GM18502 (cell line): ENCODE measurements at regions not wholly inside any gene's neighbourhood (a gene's known extent, or its start where the extent isn't known, plus 50 kb on each side); places are given as distances from the start of the nearest gene placed in this dataset.
"Not testable (repeated sequence)": the region's sequence is repeated elsewhere in the genome, so short reads cannot be mapped to it uniquely, and the experiment has no call there.

Experiments used
- ATAC-seq: cut with Tn5 transposase; IDR thresholded peaks from one replicate; pipeline ENCODE4 v1.9.1; 2021; ENCODE audit warnings: mild to moderate bottlenecking; ENCODE audit not compliant: unreplicated experiment, poor library complexity

DNA sequence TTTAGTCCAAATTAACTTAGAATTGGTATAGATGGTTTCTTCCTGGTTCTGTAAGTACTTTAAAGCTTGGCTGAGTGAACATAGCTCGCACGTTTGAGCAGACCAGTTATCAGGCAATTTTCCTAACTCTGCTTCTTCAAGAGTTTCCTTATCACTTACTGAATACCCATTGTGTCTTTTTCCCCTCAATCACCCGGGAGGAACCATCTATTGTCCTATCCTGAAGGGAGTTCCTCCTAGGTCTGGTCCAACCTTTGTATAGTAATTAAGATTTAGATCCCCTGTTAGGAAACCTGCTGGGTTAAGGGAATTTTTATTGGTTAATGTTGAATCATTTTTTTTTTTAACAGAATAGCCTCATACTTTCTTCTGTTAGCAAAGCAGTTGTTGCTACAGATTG, 1215.0 kb upstream of the ATXN8OS start:
- ATAC-seq: not testable (repeated sequence)

DNA sequence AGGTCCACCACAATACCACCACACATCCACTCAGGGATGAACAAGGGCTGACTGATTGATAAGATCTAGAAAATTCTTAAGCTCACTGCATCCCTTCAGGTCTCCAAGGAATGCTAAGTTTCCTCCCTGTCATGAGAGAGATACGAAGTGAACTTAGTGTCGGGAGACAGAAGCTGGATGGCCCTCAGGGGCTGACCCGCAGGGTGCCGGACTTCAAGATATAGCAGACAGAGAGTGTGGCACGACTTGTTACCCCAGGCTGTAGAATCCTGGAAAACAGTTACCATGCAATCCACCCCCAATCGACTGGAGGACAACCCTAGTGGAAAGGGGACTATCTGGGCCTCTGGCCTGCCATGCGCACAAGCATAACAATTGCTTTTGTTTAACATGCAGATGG, 1217.5 kb upstream of the ATXN8OS start:
- ATAC-seq: not testable (repeated sequence)

DNA sequence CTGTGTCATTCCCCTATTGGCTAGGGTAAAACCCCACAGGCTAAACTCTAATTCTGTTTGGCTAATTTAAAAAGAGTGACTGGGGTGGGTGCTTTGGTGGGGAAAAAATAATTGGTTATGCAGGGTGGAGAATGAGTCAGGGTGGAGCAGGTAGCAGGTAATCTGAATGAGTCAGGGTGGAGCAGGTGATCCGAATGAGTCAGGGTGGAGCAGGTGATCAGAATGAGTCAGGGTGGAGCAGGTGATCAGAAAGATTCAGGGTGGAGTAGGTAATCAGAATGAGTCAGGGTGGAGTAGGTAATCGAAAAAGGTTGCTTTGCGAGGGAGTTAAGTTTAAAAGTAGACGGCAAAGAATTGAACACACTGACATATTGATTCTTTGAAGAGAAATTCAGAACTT, 1218.8 kb upstream of the ATXN8OS start:
- no peak for ATAC-seq

DNA sequence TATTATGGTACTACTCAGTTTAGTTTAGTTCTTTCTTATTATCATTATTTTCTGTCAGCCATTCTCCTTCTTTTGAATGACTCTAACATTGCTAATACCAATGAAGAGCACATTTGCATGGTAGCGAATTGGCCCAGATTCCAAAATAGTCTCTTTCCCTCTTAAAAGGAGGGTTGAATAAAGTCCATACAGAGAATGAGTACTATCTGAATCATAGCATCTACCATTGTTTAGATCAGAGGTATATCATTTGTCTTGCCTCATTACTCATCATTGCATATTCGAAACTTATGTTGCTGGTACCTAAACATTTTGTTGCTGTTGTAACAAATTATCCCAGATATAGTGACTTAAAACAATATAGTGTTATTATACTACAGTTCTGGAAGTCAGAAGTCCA, 1235.3 kb upstream of the ATXN8OS start:
- no peak for ATAC-seq

DNA sequence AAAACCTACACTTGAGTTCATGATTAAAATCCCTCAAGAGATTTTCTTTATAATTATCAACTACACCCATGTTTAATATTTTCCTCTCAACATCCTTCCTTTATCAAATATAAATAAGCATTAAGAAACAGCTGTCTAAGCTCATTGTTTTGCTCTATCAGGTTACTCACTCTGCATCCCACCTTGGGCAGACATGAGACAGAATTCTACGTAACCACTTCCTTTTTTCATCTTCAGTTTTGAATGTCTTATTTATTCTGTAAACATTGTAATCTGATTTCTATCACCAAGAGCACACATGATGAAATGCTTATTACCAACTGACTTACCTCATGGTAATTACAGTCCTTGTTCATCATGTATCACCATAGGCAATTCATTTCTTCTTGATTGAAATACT, 1256.6 kb upstream of the ATXN8OS start:
- no peak for ATAC-seq

DNA sequence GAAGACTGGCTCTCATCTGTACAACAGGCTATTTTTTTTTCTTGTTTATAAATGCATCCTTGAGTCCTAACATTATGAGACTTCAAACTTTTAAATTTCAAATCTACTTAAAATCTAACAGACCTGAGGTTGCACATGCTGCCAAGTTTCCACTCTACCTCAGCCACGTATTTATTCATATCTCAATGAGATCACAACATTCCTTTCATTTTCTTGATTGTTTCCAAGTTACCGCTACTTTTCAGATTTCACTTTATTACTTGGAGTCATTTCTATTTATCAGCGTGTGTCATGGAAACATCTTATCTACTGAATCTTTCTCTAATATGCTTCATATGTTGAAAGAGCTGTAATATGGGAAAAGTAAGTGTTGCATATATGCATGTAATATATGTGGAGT, 1257.5 kb upstream of the ATXN8OS start:
- no peak for ATAC-seq

DNA sequence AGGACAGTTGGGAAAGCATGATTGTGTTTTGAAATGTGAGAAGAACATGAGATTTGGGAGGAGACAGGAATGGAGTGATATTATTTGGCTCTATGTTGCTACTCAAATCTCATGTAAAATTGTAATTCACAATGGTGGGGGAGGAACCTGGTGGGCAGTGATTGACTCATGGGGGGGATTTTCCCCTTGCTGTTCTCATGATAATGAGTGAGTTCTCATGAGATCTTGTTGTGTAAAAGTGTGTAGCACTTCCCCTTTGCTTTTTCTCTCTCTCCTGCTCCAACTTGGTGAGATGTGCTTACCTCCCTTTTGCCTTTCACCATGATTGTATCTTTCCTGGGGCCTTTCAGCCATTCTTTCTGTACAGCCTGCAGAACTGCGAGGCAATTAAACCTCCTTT, 1261.0 kb upstream of the ATXN8OS start:
- no peak for ATAC-seq

DNA sequence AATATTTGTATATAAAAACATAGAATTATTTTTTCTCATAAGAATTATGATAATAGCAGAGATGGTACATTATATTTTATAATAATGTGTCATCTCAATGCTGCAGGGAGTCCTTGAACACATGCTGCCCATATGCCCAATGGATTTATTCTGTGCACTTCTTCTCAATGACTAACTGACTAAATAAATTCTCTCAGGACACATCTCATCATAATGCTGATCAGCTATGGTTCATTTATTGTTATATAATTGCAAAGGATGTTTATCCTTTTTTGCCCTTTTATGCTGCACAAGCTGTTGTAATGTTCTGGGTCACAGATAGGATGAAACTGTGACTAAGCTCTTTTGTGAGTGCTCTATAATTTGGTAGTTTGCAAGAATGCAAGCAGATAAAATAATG, 1273.3 kb upstream of the ATXN8OS start:
- ATAC-seq: no peak

DNA sequence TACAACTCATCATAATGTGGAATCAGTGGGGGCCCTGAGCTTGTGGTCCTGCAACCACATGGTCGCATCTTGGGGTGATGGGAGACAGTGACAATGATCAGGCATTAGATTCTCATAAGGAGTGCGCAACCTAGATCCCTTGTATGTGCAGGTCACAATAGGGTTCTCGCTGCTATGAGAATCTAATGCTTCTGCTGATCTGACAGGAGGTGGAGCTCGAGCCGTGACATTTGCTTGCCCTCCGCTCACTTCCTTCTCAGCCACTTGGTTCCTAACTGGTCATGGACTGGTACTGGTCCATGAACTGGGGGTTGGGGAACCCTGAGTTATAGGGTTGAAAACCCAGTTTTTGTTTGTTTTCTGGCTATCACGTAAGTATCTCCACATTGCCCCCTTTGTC, 1290.9 kb upstream of the ATXN8OS start:
- no peak for ATAC-seq

DNA sequence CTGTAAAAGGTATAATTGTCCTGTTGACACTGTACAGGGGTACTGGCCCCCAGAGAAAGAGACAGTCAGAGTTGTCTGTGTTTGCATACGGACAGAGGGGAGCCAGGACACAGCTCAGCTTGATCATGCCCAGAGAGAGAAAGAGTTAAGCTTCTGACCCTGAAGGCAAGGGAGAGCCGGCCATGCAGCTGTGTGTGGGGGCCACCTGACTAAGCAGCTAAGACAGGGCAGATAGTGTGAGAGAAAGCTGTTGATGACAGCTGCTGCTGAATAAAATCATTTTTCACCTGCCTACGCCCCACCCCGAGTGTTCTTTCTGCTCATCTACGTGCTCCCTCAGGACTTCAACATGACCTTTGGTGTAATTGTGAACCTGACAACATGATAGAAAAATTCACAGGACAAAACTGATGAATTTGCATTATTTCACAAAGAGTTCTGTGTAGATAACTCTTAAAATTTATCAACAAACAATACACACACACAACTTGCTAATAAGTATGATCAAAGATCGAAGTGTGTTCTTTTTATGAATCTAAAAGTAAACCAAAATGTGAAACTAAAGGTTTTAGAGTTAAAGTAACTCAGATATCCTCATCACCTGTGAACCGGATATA, 1294.3 kb upstream of the ATXN8OS start:
- ATAC-seq: no peak

DNA sequence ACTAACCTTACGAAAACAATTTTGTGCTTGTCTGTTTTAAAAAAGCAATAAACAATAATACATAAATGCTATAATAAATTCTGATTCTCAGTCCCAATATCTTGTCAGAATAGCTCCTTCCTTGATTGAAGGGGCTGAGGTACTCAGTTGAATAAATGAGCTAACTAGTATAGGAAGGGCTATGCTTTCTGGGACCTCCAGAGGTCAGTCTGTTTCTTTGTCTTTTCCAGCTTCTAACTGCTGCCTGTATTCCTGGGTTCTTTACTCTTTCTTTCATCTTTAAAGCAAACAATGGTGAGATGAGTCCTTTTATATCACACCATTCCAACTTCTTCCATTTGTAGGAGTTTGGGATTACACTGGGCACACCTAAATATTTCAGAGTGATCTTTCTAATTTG, 1297.0 kb upstream of the ATXN8OS start:
- no peak for ATAC-seq

DNA sequence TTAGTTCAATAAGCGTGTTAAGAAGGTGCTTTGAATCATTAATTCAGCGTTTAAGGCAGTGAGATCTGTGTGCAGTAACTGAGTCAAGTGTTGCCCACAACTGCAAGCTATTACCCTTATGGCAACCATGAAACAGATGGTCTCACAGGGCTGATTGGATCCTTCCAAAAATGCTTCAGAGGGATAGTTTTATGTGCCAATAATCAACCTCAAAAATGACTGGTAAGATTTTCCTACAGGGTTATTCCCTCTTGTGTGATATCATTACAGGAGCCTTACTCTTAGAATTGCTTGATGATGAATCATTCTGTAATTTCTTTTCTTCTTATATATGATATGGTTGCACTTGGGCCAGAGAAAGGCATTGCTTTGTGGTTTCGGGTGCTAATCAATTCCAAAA, 1299.2 kb upstream of the ATXN8OS start:
- no peak for ATAC-seq

DNA sequence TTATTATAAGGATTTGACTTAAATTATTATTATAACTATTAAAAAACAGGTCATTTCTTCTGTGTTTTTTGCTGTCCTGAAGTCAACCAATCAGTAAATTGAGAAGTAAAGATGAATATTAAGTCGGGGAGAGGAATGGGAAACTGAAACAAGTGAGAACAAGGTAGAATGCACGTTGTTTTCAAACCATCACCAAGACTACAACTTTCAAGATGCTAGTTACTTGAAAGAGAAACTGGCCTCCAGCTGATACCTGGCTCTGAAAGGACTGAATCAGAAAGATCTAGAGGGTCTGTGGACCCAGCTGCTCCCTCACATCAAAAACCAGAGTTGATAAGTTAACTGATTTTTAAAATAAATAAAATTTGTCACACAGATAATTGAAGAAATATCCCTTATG, 1301.5 kb upstream of the ATXN8OS start:
- ATAC-seq: no peak

DNA sequence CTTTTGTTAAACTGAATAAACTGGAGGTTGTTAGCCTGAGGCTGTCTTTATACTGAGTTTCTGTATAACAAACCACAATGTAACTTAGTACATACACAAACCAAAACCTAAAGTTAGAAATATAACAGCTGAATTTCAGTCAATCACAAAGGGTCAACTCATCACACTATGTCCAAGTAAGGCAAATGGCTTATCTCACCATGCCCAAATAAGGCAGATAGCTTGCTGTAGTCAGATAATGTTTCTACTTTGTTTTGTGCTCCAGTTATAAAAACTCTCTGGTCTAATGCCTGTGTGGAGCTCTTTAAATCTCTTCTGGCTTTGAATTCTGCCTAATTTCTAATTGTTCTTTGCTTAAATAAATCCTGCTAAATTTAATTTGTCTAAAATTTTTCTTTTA, 1323.4 kb upstream of the ATXN8OS start:
- ATAC-seq: no peak

DNA sequence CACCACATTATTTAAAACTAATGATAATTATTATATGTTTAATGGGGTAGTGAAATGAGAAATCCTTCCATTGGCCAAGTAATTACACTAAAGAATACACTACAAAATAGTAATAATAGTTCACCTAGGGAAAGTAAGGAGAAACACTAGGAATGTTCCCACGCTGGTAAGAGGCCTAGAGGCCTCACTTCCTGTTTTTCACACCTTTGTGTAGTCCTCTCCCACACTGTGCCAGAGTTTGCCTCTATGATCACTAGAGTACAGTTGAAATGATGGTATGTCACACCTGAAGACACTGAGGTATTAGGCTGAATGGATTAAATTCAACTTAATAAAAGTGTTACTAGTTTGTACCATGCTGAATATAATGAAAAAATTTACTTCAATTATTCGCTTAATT, 1348.0 kb upstream of the ATXN8OS start:
- ATAC-seq: no peak

DNA sequence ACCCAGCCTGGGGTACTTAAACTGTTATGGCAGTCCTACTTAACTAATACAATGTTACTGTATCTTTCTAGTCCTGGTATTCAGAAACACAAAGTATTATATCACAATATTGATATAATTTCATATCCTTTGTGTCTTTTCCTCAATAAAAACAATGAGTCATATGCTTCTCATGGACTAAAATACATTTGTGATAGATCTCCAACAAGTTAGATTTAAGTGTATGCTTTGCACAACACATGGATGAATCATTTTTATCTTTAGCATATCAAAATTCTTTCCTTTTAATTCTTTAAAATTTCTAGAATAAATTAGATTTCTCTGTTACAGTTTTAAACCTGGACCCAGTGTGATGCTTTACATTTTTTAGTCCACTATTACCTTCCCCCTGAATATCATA, 1357.8 kb upstream of the ATXN8OS start:
- ATAC-seq: no peak

DNA sequence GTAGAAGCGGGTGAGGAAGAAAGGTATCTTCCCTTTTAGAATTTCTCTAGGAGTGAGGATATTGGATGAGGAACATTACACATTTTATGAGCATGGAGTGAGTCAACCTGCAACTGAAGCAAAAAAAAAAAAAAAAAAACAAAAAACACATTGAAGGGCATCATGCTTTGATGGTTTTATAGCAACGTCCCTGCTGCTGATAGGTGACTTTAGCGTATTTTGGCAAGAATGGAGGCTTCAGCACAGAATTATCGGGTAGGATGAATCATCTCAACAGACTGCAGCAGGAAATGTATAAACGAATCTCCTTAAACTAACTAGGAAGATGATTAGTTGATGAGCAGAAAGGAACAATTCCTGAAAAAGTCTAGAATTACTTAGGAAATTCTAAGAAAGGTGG, 1359.6 kb upstream of the ATXN8OS start:
- no peak for ATAC-seq

DNA sequence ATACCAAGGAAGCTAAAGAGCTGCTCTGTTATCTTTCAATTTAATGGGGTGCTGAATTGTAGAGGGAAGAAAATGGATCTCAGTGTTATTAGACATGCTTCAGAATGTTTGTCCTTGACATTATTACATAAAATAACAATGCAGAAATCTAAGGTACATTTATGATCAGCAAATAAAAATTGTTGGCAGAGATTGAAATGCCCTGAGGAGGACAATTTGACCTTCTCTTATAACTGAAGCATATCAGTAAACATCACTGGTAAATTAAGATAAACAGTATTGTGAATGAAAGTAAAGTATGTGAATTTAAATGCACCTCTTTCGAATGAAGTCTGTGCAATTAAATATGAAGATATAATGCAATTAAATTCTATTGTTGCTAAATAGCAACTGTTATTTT, 1362.1 kb upstream of the ATXN8OS start:
- no peak for ATAC-seq

DNA sequence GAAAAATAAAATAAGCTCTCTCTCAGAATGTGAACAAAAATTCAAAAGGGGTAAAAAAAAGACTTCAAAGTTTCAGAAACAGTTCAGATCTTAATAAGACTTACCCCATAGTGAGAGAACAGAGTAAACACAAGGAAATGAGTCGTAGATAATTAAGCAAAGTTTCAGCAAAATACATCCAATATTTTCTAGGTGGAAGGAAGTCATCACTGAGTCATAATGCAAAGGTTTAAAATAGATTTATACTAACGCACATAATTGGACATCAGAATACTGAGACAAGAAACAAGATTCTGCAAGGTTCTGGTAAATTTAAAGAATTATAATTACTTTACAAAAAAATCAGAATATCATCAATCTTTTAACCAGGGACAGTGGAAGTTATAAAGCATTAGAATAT, 1370.7 kb upstream of the ATXN8OS start:
- no peak for ATAC-seq

DNA sequence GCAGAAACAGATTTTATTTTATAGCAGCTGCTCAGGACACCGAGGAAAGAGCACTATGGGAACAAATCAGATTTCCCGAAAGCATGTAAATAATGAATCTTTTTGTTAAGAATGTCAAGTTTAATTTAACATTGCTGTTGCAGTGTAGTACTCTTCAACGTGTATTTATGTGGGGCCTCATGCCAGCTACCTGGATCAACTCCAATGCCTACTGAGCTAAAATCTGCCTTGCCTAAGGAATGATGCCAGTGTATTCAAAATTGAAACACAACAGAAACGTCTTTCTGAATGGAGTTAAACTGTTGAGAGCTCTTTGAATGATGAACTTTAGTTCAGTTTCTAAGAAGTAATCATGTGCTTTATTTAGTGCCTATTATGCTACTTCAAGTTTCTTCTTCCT, 1379.8 kb upstream of the ATXN8OS start:
- ATAC-seq: no peak

DNA sequence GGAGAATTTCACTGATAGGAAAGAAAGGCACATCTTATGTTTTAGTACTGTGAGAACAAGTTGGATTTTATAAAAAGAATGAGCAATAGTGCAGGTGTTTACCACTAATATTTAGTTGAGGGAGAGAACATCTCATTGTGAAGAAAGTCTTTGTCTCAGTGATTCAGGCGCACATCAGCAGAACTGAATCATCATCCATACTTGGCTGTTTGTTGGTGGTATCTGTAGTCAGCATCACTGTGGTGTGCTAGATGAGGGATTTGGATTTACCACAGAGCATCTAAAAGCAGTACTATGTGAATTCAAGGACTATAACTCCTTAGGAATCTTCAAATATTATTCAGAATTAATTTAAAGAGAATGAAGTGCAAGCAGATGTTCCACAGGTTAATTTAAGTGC, 1380.5 kb upstream of the ATXN8OS start:
- ATAC-seq: no peak

DNA sequence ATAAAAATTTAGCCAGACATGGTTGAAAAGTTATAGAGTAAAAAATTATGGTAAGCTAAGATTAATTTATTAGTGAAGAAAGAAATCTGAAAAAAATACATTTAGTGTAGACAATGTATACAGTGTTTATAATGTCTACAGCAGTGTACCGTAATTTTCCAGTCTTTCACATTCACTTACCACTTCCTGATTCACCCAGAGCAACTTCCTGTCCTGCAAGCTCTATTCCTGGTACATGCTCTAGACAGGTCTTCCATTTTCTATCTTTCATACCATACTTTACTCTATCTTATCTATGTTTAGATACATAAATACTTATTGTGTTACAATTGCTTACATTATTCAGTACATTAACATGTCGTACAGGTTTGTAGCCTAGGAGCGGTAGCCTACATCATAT, 1387.8 kb upstream of the ATXN8OS start:
- no peak for ATAC-seq

DNA sequence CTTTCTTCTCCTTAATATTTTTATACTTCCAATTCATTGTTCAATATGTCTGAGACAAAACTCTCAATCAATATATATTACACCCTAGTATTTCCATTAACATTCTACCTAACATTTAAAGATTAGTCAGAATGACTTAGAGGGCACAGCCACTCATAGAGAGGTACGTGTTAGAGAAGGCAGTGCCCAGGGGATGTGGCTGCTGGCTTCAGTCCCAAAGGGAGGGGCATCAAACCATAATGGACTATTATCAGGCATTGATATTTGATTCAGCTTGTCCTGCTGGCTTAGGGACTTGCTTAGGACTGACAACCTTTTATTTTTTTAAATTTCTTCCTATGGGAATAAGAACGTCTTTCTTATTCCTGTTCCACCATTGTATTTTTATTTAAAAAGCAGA, 1392.0 kb upstream of the ATXN8OS start:
- no peak for ATAC-seq
